ENCODE measurements at regions not wholly inside any gene's neighbourhood (a gene's known extent, or its start where the extent isn't known, plus 50 kb on each side); places are given as distances from the start of the nearest gene placed in this dataset.
"Not testable (repeated sequence)": the region's sequence is repeated elsewhere in the genome, so short reads cannot be mapped to it uniquely, and the experiment has no call there.

DNA sequence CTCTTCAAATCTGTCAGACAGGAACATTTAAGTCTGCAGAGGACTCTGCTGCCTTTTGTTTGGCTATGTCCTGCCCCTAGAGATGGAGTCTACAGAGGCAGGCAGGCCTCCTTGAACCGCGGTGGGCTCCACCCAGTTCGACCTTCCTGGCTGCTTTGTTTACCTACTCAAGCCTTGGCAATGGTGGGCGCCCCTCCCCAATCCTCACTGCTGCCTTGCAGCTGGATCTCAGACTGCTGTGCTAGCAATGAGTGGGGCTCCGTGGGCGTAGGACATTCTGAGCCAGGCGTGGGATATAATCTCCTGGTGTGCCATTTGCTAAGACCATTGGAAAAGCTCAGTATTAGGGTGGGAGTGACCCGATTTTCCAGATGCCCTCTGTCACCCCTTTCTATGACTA is 250.7 kb upstream of the PKP2 start:
- TF ChIP-seq POLR2AphosphoS5 (IDR thresholded peaks at IDR 0.05; ENCODE audit: low read depth, low read length); FIP1L1 (IDR thresholded peaks at IDR 0.05; ENCODE audit: borderline replicate concordance, insufficient read depth, low read depth, low read length); ZNF510 (CRISPR knock-in tag; IDR thresholded peaks at IDR 0.05; ENCODE audit: low read depth); TAF15 (IDR thresholded peaks at IDR 0.05; ENCODE audit: low read depth, low read length, poor library complexity, severe bottlenecking); HCFC1 (IDR thresholded peaks at IDR 0.05; ENCODE audit: low read depth, low read length); ZNF75D (CRISPR knock-in tag; IDR thresholded peaks at IDR 0.05; ENCODE audit: borderline replicate concordance); ZNF441 (CRISPR knock-in tag; IDR thresholded peaks at IDR 0.05; ENCODE audit: borderline replicate concordance); MLLT10 (CRISPR knock-in tag; IDR thresholded peaks at IDR 0.05); FOSL1 (CRISPR knock-in tag; IDR thresholded peaks at IDR 0.05; ENCODE audit: borderline replicate concordance); SMC3 (IDR thresholded peaks at IDR 0.05; ENCODE audit: low read length); DNMT1 (CRISPR knock-in tag; IDR thresholded peaks at IDR 0.05); HDAC2 (CRISPR knock-in tag; IDR thresholded peaks at IDR 0.05): not testable (repeated sequence)
- TF ChIP-seq, protein P1, sequence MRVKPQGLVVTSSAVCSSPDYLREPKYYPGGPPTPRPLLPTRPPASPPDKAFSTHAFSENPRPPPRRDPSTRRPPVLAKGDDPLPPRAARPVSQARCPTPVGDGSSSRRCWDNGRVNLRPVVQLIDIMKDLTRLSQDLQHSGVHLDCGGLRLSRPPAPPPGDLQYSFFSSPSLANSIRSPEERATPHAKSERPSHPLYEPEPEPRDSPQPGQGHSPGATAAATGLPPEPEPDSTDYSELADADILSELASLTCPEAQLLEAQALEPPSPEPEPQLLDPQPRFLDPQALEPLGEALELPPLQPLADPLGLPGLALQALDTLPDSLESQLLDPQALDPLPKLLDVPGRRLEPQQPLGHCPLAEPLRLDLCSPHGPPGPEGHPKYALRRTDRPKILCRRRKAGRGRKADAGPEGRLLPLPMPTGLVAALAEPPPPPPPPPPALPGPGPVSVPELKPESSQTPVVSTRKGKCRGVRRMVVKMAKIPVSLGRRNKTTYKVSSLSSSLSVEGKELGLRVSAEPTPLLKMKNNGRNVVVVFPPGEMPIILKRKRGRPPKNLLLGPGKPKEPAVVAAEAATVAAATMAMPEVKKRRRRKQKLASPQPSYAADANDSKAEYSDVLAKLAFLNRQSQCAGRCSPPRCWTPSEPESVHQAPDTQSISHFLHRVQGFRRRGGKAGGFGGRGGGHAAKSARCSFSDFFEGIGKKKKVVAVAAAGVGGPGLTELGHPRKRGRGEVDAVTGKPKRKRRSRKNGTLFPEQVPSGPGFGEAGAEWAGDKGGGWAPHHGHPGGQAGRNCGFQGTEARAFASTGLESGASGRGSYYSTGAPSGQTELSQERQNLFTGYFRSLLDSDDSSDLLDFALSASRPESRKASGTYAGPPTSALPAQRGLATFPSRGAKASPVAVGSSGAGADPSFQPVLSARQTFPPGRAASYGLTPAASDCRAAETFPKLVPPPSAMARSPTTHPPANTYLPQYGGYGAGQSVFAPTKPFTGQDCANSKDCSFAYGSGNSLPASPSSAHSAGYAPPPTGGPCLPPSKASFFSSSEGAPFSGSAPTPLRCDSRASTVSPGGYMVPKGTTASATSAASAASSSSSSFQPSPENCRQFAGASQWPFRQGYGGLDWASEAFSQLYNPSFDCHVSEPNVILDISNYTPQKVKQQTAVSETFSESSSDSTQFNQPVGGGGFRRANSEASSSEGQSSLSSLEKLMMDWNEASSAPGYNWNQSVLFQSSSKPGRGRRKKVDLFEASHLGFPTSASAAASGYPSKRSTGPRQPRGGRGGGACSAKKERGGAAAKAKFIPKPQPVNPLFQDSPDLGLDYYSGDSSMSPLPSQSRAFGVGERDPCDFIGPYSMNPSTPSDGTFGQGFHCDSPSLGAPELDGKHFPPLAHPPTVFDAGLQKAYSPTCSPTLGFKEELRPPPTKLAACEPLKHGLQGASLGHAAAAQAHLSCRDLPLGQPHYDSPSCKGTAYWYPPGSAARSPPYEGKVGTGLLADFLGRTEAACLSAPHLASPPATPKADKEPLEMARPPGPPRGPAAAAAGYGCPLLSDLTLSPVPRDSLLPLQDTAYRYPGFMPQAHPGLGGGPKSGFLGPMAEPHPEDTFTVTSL (CRISPR knock-in tag; IDR thresholded peaks at IDR 0.05; ENCODE audit: borderline replicate concordance): not testable (repeated sequence)
- TF ChIP-seq, protein P2, sequence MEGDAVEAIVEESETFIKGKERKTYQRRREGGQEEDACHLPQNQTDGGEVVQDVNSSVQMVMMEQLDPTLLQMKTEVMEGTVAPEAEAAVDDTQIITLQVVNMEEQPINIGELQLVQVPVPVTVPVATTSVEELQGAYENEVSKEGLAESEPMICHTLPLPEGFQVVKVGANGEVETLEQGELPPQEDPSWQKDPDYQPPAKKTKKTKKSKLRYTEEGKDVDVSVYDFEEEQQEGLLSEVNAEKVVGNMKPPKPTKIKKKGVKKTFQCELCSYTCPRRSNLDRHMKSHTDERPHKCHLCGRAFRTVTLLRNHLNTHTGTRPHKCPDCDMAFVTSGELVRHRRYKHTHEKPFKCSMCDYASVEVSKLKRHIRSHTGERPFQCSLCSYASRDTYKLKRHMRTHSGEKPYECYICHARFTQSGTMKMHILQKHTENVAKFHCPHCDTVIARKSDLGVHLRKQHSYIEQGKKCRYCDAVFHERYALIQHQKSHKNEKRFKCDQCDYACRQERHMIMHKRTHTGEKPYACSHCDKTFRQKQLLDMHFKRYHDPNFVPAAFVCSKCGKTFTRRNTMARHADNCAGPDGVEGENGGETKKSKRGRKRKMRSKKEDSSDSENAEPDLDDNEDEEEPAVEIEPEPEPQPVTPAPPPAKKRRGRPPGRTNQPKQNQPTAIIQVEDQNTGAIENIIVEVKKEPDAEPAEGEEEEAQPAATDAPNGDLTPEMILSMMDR (CRISPR knock-in tag; IDR thresholded peaks at IDR 0.05): not testable (repeated sequence)
